ENCODE measurements at regions not wholly inside any gene's neighbourhood (a gene's known extent, or its start where the extent isn't known, plus 50 kb on each side); places are given as distances from the start of the nearest gene placed in this dataset.

DNA sequence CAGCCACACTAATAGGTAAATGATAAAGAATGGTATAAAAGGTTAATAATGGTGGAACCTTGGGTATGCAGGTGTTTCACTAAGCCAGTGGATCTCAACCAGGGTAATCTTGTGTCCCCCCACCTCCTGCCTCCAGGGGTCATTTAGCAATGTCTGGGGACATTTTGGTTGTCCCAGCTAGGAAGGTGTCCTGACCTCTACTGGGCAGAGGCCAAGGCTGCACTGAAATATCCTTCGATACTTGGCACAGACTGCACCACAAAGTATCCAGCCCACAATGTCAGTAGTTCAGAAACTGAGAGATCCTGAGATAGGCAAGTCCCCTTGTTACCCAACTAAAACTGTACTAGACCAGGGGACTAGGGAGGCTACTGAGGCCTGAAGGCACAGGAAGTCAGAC lies 113.6 kb upstream of the TIAM1 start:
- TF ChIP-seq, protein P1, sequence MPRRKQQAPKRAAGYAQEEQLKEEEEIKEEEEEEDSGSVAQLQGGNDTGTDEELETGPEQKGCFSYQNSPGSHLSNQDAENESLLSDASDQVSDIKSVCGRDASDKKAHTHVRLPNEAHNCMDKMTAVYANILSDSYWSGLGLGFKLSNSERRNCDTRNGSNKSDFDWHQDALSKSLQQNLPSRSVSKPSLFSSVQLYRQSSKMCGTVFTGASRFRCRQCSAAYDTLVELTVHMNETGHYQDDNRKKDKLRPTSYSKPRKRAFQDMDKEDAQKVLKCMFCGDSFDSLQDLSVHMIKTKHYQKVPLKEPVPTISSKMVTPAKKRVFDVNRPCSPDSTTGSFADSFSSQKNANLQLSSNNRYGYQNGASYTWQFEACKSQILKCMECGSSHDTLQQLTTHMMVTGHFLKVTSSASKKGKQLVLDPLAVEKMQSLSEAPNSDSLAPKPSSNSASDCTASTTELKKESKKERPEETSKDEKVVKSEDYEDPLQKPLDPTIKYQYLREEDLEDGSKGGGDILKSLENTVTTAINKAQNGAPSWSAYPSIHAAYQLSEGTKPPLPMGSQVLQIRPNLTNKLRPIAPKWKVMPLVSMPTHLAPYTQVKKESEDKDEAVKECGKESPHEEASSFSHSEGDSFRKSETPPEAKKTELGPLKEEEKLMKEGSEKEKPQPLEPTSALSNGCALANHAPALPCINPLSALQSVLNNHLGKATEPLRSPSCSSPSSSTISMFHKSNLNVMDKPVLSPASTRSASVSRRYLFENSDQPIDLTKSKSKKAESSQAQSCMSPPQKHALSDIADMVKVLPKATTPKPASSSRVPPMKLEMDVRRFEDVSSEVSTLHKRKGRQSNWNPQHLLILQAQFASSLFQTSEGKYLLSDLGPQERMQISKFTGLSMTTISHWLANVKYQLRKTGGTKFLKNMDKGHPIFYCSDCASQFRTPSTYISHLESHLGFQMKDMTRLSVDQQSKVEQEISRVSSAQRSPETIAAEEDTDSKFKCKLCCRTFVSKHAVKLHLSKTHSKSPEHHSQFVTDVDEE (CRISPR knock-in tag; IDR thresholded peaks at IDR 0.05): no peak
- TF ChIP-seq RARB (CRISPR knock-in tag; IDR thresholded peaks at IDR 0.05): no peak
- TF ChIP-seq TCF4 (CRISPR knock-in tag; IDR thresholded peaks at IDR 0.05; ENCODE audit: borderline replicate concordance): no peak
- TF ChIP-seq PPARA (CRISPR knock-in tag; IDR thresholded peaks at IDR 0.05; ENCODE audit: borderline replicate concordance): no peak
- TF ChIP-seq, protein P2, sequence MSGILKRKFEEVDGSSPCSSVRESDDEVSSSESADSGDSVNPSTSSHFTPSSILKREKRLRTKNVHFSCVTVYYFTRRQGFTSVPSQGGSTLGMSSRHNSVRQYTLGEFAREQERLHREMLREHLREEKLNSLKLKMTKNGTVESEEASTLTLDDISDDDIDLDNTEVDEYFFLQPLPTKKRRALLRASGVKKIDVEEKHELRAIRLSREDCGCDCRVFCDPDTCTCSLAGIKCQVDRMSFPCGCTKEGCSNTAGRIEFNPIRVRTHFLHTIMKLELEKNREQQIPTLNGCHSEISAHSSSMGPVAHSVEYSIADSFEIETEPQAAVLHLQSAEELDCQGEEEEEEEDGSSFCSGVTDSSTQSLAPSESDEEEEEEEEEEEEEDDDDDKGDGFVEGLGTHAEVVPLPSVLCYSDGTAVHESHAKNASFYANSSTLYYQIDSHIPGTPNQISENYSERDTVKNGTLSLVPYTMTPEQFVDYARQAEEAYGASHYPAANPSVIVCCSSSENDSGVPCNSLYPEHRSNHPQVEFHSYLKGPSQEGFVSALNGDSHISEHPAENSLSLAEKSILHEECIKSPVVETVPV (CRISPR knock-in tag; IDR thresholded peaks at IDR 0.05): no peak
- no peak for TF ChIP-seq ZNF70 (CRISPR knock-in tag; IDR thresholded peaks at IDR 0.05)
- TF ChIP-seq ZNF565 (CRISPR knock-in tag; conservative IDR thresholded peaks at IDR 0.05; ENCODE audit: low read depth): no peak
- no peak for TF ChIP-seq TOX (CRISPR knock-in tag; IDR thresholded peaks at IDR 0.05; ENCODE audit: borderline replicate concordance)
- TF ChIP-seq OSR1 (CRISPR knock-in tag; IDR thresholded peaks at IDR 0.05): no peak
- no peak for TF ChIP-seq SNAI2 (CRISPR knock-in tag; IDR thresholded peaks at IDR 0.05)
- TF ChIP-seq CSDC2 (CRISPR knock-in tag; IDR thresholded peaks at IDR 0.05): no peak
- TF ChIP-seq, protein P3, sequence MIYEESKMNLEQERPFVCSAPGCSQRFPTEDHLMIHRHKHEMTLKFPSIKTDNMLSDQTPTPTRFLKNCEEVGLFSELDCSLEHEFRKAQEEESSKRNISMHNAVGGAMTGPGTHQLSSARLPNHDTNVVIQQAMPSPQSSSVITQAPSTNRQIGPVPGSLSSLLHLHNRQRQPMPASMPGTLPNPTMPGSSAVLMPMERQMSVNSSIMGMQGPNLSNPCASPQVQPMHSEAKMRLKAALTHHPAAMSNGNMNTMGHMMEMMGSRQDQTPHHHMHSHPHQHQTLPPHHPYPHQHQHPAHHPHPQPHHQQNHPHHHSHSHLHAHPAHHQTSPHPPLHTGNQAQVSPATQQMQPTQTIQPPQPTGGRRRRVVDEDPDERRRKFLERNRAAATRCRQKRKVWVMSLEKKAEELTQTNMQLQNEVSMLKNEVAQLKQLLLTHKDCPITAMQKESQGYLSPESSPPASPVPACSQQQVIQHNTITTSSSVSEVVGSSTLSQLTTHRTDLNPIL (CRISPR knock-in tag; IDR thresholded peaks at IDR 0.05; ENCODE audit: low read depth): no peak
- no peak for ATAC-seq

DNA sequence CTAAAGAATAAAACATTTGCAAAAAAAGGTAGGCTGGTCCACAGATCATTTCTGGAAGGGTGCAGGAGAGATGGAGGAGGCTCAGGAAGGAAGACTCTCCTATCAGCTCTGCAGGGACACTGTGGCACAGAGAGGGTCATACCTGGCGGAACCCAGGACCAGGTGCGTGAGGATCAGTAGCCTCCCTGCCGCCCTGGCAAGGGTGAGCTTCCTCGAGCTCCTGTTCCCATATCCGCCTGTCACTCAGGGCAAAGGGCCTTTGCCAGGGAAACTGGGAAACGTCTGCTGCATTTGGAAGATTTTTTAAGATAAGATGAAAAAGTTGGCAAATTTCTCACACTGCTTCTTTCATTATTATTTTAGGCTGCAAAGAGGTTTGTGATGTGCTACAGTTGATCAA lies 112.1 kb upstream of the TIAM1 start:
- ATAC-seq: no peak
- TF ChIP-seq, protein P1 (CRISPR knock-in tag; IDR thresholded peaks at IDR 0.05): no peak
- TF ChIP-seq BACH2 (CRISPR knock-in tag; IDR thresholded peaks at IDR 0.05; ENCODE audit: borderline replicate concordance) (no peak), GLIS3 (CRISPR knock-in tag; IDR thresholded peaks at IDR 0.05) (no peak), ISL1 (CRISPR knock-in tag; IDR thresholded peaks at IDR 0.05) (no peak), ZFP30 (CRISPR knock-in tag; IDR thresholded peaks at IDR 0.05) (no peak), ESRRG (CRISPR knock-in tag; IDR thresholded peaks at IDR 0.05) (no peak), TCF4 (CRISPR knock-in tag; IDR thresholded peaks at IDR 0.05; ENCODE audit: borderline replicate concordance) (no peak), TOX (CRISPR knock-in tag; IDR thresholded peaks at IDR 0.05; ENCODE audit: borderline replicate concordance) (no peak)
- TF ChIP-seq, protein P4, sequence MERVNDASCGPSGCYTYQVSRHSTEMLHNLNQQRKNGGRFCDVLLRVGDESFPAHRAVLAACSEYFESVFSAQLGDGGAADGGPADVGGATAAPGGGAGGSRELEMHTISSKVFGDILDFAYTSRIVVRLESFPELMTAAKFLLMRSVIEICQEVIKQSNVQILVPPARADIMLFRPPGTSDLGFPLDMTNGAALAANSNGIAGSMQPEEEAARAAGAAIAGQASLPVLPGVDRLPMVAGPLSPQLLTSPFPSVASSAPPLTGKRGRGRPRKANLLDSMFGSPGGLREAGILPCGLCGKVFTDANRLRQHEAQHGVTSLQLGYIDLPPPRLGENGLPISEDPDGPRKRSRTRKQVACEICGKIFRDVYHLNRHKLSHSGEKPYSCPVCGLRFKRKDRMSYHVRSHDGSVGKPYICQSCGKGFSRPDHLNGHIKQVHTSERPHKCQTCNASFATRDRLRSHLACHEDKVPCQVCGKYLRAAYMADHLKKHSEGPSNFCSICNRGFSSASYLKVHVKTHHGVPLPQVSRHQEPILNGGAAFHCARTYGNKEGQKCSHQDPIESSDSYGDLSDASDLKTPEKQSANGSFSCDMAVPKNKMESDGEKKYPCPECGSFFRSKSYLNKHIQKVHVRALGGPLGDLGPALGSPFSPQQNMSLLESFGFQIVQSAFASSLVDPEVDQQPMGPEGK (CRISPR knock-in tag; IDR thresholded peaks at IDR 0.05; ENCODE audit: borderline replicate concordance): no peak

DNA sequence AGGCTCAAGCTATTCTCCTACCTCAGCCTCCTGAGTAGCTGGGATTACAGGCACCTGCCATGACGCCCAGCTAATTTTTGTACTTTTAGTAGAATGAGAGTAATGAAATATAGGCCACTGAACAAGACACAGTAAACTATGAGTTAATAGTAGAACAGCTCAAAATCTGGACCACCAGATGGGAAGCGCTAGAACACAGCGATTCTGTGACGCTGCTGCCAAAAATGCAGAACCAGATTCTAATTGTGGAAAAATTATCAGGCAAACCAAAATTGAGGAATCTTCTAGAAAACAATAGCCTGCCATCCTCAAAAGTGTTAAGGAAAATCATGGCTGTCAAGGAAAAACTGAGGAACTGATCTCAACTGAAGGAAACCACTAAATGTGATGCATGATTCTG lies 111.4 kb upstream of the TIAM1 start:
- no peak for ATAC-seq
- TF ChIP-seq ZFP30 (CRISPR knock-in tag; IDR thresholded peaks at IDR 0.05): no peak
- no peak for TF ChIP-seq ZNF70 (CRISPR knock-in tag; IDR thresholded peaks at IDR 0.05)
- TF ChIP-seq ZFP3 (CRISPR knock-in tag; IDR thresholded peaks at IDR 0.05): no peak
- TF ChIP-seq, protein P1 (CRISPR knock-in tag; IDR thresholded peaks at IDR 0.05): no peak
- no peak for TF ChIP-seq ARNTL (CRISPR knock-in tag; IDR thresholded peaks at IDR 0.05; ENCODE audit: borderline replicate concordance, low read depth)
- no peak for TF ChIP-seq SNAI2 (CRISPR knock-in tag; IDR thresholded peaks at IDR 0.05)
- no peak for TF ChIP-seq BACH2 (CRISPR knock-in tag; IDR thresholded peaks at IDR 0.05; ENCODE audit: borderline replicate concordance)
- TF ChIP-seq, protein P2 (CRISPR knock-in tag; IDR thresholded peaks at IDR 0.05): no peak
- TF ChIP-seq ZNF565 (CRISPR knock-in tag; conservative IDR thresholded peaks at IDR 0.05; ENCODE audit: low read depth): no peak
- no peak for TF ChIP-seq ESRRG (CRISPR knock-in tag; IDR thresholded peaks at IDR 0.05)
- no peak for TF ChIP-seq PPARA (CRISPR knock-in tag; IDR thresholded peaks at IDR 0.05; ENCODE audit: borderline replicate concordance)
- TF ChIP-seq CSDC2 (CRISPR knock-in tag; IDR thresholded peaks at IDR 0.05): no peak

All from SK-N-SH treated with all-trans-retinoic acid at 6 μM for 48 hours (cell line).